ENCODE measurements at regions not wholly inside any gene's neighbourhood (a gene's known extent, or its start where the extent isn't known, plus 50 kb on each side); places are given as distances from the start of the nearest gene placed in this dataset.
A peak's percentile ranks its signal among the peaks of the same experiment; 100 is the strongest.

GRCh38 chr11:110832539-110832938 lies 120.3 kb upstream of the ARHGAP20 start:
- no peak for DNase-seq (ENCODE audit: low read depth in 2 of 2)

GRCh38 chr11:110832080-110832479 lies 119.8 kb upstream of the ARHGAP20 start:
- DNase-seq (ENCODE audit: low read depth in 2 of 2), result no peak

- DNase-seq (ENCODE audit: low read depth in 2 of 2), result no peak
Observed at GRCh38 chr11:110830747-110831146, 118.5 kb upstream of the ARHGAP20 start.

GRCh38 chr11:110830344-110830743 lies 118.1 kb upstream of the ARHGAP20 start:
- no peak for DNase-seq (ENCODE audit: low read depth in 2 of 2)

- DNase-seq (ENCODE audit: low read depth in 2 of 2), result no peak
Observed at GRCh38 chr11:110829873-110830272, 117.6 kb upstream of the ARHGAP20 start.

GRCh38 chr11:110828086-110828485 lies 115.8 kb upstream of the ARHGAP20 start:
- DNase-seq (ENCODE audit: low read depth in 2 of 2), result no peak

- no peak for DNase-seq (ENCODE audit: low read depth in 2 of 2)
Observed at GRCh38 chr11:110827276-110827675, 115.0 kb upstream of the ARHGAP20 start.

- DNase-seq (ENCODE audit: low read depth in 2 of 2), result no peak
Observed at GRCh38 chr11:110824912-110825620, 112.8 kb upstream of the ARHGAP20 start.

- DNase-seq (ENCODE audit: low read depth in 2 of 2), result peak; percentile 5 to 12
Observed at GRCh38 chr11:110818032-110818687, 105.9 kb upstream of the ARHGAP20 start.

- no peak for DNase-seq (ENCODE audit: low read depth in 2 of 2)
Observed at GRCh38 chr11:110812086-110812733, 100.0 kb upstream of the ARHGAP20 start.

GRCh38 chr11:110809417-110810199 lies 97.4 kb upstream of the ARHGAP20 start:
- no peak for DNase-seq (ENCODE audit: low read depth in 2 of 2)

GRCh38 chr11:110808248-110808647 lies 96.0 kb upstream of the ARHGAP20 start:
- no peak for DNase-seq (ENCODE audit: low read depth in 2 of 2)

GRCh38 chr11:110807801-110808200 lies 95.6 kb upstream of the ARHGAP20 start:
- no peak for DNase-seq (ENCODE audit: low read depth in 2 of 2)

GRCh38 chr11:110805756-110806155 lies 93.5 kb upstream of the ARHGAP20 start:
- DNase-seq (ENCODE audit: low read depth in 2 of 2), result no peak

- DNase-seq (ENCODE audit: low read depth in 2 of 2), result no peak
Observed at GRCh38 chr11:110802162-110802561, 89.9 kb upstream of the ARHGAP20 start.

GRCh38 chr11:110801328-110801727 lies 89.1 kb upstream of the ARHGAP20 start:
- no peak for DNase-seq (ENCODE audit: low read depth in 2 of 2)

- no peak for DNase-seq (ENCODE audit: low read depth in 2 of 2)
Observed at GRCh38 chr11:110798201-110798900, 86.1 kb upstream of the ARHGAP20 start.

- DNase-seq (ENCODE audit: low read depth in 2 of 2), result no peak
Observed at GRCh38 chr11:110797453-110797852, 85.2 kb upstream of the ARHGAP20 start.

GRCh38 chr11:110795112-110795624 lies 82.9 kb upstream of the ARHGAP20 start:
- no peak for DNase-seq (ENCODE audit: low read depth in 2 of 2)

GRCh38 chr11:110793556-110793955 lies 81.3 kb upstream of the ARHGAP20 start:
- no peak for DNase-seq (ENCODE audit: low read depth in 2 of 2)

GRCh38 chr11:110791621-110792020 lies 79.4 kb upstream of the ARHGAP20 start:
- DNase-seq (ENCODE audit: low read depth in 2 of 2), result no peak
